C4-2B (cell line): ENCODE measurements at regions not wholly inside any gene's neighbourhood (a gene's known extent, or its start where the extent isn't known, plus 50 kb on each side); places are given as distances from the start of the nearest gene placed in this dataset.

Experiments used
- H3K27ac ChIP-seq: fragments of 450-650 bp; 2 replicates; pipeline ENCODE4 v1.5.1; 2017
- CTCF ChIP-seq: fragments of 450-650 bp; conservative IDR thresholded peaks from 2 replicates; pipeline ENCODE4 v1.5.1; 2017; ENCODE audit warnings: mild to moderate bottlenecking
- ZFX ChIP-seq: fragments of 450-650 bp; IDR thresholded peaks from 2 replicates; pipeline ENCODE4 v1.6.1; 2017

GRCh38 chr2:238658054-238658407 is 189.9 kb upstream of the TWIST2 start:
- no peak for TF ChIP-seq CTCF
- TF ChIP-seq ZFX = no peak
- H3K27ac ChIP-seq = no peak overlapping the region

GRCh38 chr2:238658820-238659219 is 189.1 kb upstream of the TWIST2 start:
- TF ChIP-seq ZFX (no peak), CTCF (no peak)
- H3K27ac ChIP-seq = no peak overlapping the region

GRCh38 chr2:238659231-238659630 is 188.7 kb upstream of the TWIST2 start:
- H3K27ac ChIP-seq = no peak overlapping the region
- no peak for TF ChIP-seq ZFX
- TF ChIP-seq CTCF = no peak

- no peak overlapping the region for H3K27ac ChIP-seq
- TF ChIP-seq ZFX (no peak), CTCF (no peak)
Observed at GRCh38 chr2:238663586-238663985, 184.3 kb upstream of the TWIST2 start.

- TF ChIP-seq CTCF (no peak), ZFX (no peak)
- no peak overlapping the region for H3K27ac ChIP-seq
Observed at GRCh38 chr2:238665919-238666318, 182.0 kb upstream of the TWIST2 start.

- H3K27ac ChIP-seq = no peak overlapping the region
- TF ChIP-seq CTCF (no peak), ZFX (no peak)
Observed at GRCh38 chr2:238666543-238666942, 181.3 kb upstream of the TWIST2 start.

- no peak overlapping the region for H3K27ac ChIP-seq
- no peak for TF ChIP-seq CTCF
- TF ChIP-seq ZFX = no peak
Observed at GRCh38 chr2:238667008-238667407, 180.9 kb upstream of the TWIST2 start.
